ENCODE measurements at regions not wholly inside any gene's neighbourhood (a gene's known extent, or its start where the extent isn't known, plus 50 kb on each side); places are given as distances from the start of the nearest gene placed in this dataset.

DNA sequence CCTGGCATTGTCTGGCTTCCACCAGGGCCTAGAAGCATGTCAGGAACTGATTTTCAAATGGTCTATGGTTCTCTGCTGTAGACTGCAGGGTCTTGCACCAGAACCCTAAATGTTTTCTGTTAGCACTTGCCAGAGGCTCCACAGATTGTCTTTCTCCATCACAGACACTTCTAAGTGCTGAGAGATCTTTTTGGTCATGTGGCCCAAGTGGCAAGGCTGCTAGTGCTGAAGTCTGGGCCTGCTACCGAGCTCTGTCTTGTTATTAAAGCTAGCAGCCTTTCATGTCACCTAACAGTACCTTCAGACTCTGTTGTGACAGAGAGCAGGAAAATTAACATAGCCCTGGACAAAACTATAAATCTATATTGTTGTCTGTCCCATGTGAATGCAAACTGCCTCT lies 120.7 kb upstream of the BACH2 start:
- Histone ChIP-seq H4K20me1 (ENCODE audit: insufficient read depth, low read length) (no peaks in the 10 kb centered on the region), H3K9ac (ENCODE audit: low read length) (no peak overlapping the region), H3K4me3 (ENCODE audit: low read length) (no peak overlapping the region), H3K4me1 (ENCODE audit: low read length) (no peaks in the 10 kb centered on the region), H3K27ac (ENCODE audit: low read length) (no peak overlapping the region), H3K27me3 (replicated peaks; ENCODE audit: insufficient read depth, low read length) (no peaks in the 10 kb centered on the region), H2AFZ (ENCODE audit: low read length) (no peak overlapping the region), H3K9me3 (replicated peaks; ENCODE audit: insufficient read depth, low read length) (no peaks in the 10 kb centered on the region), H3F3A (ENCODE audit: insufficient read depth, low read length) (no peaks in the 10 kb centered on the region), H3K36me3 (replicated peaks; ENCODE audit: insufficient read depth, low read length) (no peaks in the 10 kb centered on the region), H3K9me2 (replicated peaks; ENCODE audit: insufficient read depth, low read length) (no peaks in the 10 kb centered on the region), H3K79me2 (ENCODE audit: low read length) (no peaks in the 10 kb centered on the region), H3K4me2 (ENCODE audit: low read depth, low read length) (no peak overlapping the region)
- no peak for DNase-seq
- TF ChIP-seq EZH2 (optimal IDR thresholded peaks at IDR 0.05; ENCODE audit: low read depth, low read length) = no peak
- no peak for TF ChIP-seq EZH2phosphoT487 (IDR thresholded peaks at IDR 0.05; ENCODE audit: low read length)
- TF ChIP-seq, protein P1, sequence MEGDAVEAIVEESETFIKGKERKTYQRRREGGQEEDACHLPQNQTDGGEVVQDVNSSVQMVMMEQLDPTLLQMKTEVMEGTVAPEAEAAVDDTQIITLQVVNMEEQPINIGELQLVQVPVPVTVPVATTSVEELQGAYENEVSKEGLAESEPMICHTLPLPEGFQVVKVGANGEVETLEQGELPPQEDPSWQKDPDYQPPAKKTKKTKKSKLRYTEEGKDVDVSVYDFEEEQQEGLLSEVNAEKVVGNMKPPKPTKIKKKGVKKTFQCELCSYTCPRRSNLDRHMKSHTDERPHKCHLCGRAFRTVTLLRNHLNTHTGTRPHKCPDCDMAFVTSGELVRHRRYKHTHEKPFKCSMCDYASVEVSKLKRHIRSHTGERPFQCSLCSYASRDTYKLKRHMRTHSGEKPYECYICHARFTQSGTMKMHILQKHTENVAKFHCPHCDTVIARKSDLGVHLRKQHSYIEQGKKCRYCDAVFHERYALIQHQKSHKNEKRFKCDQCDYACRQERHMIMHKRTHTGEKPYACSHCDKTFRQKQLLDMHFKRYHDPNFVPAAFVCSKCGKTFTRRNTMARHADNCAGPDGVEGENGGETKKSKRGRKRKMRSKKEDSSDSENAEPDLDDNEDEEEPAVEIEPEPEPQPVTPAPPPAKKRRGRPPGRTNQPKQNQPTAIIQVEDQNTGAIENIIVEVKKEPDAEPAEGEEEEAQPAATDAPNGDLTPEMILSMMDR (IDR thresholded peaks at IDR 0.05; ENCODE audit: low read length) = no peak

DNA sequence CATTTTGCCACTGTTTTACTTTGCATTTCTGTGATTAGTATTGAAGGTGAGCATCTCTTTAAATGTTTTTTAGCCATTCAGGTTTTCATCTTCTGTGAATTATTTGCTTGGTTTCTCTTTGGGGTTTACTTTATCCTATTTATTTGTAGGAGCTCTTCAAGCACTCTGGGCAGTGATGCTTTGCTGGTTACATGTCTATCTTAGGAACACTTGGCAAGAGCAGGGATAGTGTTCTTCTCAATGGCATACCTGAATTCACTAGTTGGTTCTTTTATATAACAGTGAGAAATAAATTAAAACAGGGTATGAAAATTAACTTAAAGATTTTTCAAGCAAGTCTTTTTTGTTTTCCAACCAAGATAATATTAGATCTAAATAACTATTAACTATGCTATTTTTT lies 119.7 kb upstream of the BACH2 start:
- Histone ChIP-seq H3K79me2 (ENCODE audit: low read length) (no peaks in the 10 kb centered on the region), H3K36me3 (replicated peaks; ENCODE audit: insufficient read depth, low read length) (no peaks in the 10 kb centered on the region), H3K9me3 (replicated peaks; ENCODE audit: insufficient read depth, low read length) (no peaks in the 10 kb centered on the region), H3K4me2 (ENCODE audit: low read depth, low read length) (no peak overlapping the region), H3K27ac (ENCODE audit: low read length) (no peak overlapping the region), H3K9ac (ENCODE audit: low read length) (no peak overlapping the region), H4K20me1 (ENCODE audit: insufficient read depth, low read length) (no peaks in the 10 kb centered on the region), H3F3A (ENCODE audit: insufficient read depth, low read length) (0 out of 2 replicates have a peak, but pooled peaks cover 6% of the 10 kb centered on the region), H3K4me3 (ENCODE audit: low read length) (no peak overlapping the region), H3K27me3 (replicated peaks; ENCODE audit: insufficient read depth, low read length) (no peaks in the 10 kb centered on the region), H3K9me2 (replicated peaks; ENCODE audit: insufficient read depth, low read length) (no peaks in the 10 kb centered on the region), H3K4me1 (ENCODE audit: low read length) (0 out of 2 replicates have a peak, but pooled peaks cover 6% of the 10 kb centered on the region), H2AFZ (ENCODE audit: low read length) (no peak overlapping the region)
- DNase-seq = no peak
- TF ChIP-seq, protein P1 (IDR thresholded peaks at IDR 0.05; ENCODE audit: low read length) = no peak
- TF ChIP-seq EZH2phosphoT487 (IDR thresholded peaks at IDR 0.05; ENCODE audit: low read length) (no peak), EZH2 (optimal IDR thresholded peaks at IDR 0.05; ENCODE audit: low read depth, low read length) (no peak)

DNA sequence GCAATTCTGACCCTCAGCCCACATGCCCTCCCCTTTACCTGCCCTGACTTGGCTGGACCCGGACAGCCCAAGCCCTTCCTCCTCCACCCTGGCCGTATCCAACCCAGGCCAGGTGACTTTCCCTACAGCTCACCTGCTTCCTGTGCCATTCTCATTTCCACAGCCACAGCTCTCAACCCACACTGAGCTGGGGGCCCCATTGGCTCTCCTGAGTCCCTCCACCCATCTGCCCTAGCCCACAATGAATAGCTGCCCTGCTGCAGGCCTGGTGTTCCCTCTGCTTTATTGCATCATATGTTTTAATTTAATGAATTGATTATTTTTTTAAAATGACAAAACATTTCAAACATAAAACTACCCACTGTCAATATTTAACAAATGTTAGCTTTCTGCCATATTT lies 118.5 kb upstream of the BACH2 start:
- H3K4me1 ChIP-seq (ENCODE audit: low read length) = peaks cover 10% of the 10 kb centered on the region; the same call in 1 of the 2 replicates
- H3K36me3 ChIP-seq (replicated peaks; ENCODE audit: insufficient read depth, low read length) = no peaks in the 10 kb centered on the region
- no peaks in the 10 kb centered on the region for H3K9me3 ChIP-seq (replicated peaks; ENCODE audit: insufficient read depth, low read length)
- H3K9ac ChIP-seq (ENCODE audit: low read length) = no peak overlapping the region
- TF ChIP-seq, protein P1 (IDR thresholded peaks at IDR 0.05; ENCODE audit: low read length) = no peak
- no peak for TF ChIP-seq EZH2phosphoT487 (IDR thresholded peaks at IDR 0.05; ENCODE audit: low read length)
- TF ChIP-seq EZH2 (optimal IDR thresholded peaks at IDR 0.05; ENCODE audit: low read depth, low read length) = no peak
- H3K27ac ChIP-seq (ENCODE audit: low read length) = no peak overlapping the region
- no peak overlapping the region for H3K4me2 ChIP-seq (ENCODE audit: low read depth, low read length)
- H3K9me2 ChIP-seq (replicated peaks; ENCODE audit: insufficient read depth, low read length) = no peaks in the 10 kb centered on the region
- no peak for DNase-seq
- H2AFZ ChIP-seq (ENCODE audit: low read length) = no peak overlapping the region
- no peaks in the 10 kb centered on the region for H4K20me1 ChIP-seq (ENCODE audit: insufficient read depth, low read length)
- H3K27me3 ChIP-seq (replicated peaks; ENCODE audit: insufficient read depth, low read length) = no peaks in the 10 kb centered on the region
- H3F3A ChIP-seq (ENCODE audit: insufficient read depth, low read length) = peaks cover 10% of the 10 kb centered on the region
- no peaks in the 10 kb centered on the region for H3K79me2 ChIP-seq (ENCODE audit: low read length)
- H3K4me3 ChIP-seq (ENCODE audit: low read length) = no peak overlapping the region

All from MM.1S (cell line).